Heart right ventricle (tissue), 16 donors: ENCODE measurements at regions not wholly inside any gene's neighbourhood (a gene's known extent, or its start where the extent isn't known, plus 50 kb on each side); places are given as distances from the start of the nearest gene placed in this dataset.
A peak's percentile ranks its signal among the peaks of the same experiment; 100 is the strongest.

Experiments used
- ATAC-seq, 8 donors: fragments of 200-7000 bp; cut with Tn5 transposase; one replicate each; pipeline ENCODE4 v1.9.1; 2020; ENCODE audit warnings: mild to moderate bottlenecking in 8 of 8, moderate library complexity in 8 of 8, moderate number of reproducible peaks in 1 of 8
- DNase-seq, 2 donors: peaks; one replicate each; pipeline ENCODE4 v3.0.0-alpha.2; 2020
- H3K27ac ChIP-seq, 10 donors: fragments of 200-600 bp; sonication (generic) in 2 of 10; one replicate each; pipeline versions ENCODE4 v1.5.0 to v1.8.0; 2020 to 2022; ENCODE audit warnings: mild to moderate bottlenecking in 3 of 10
- H3K27me3 ChIP-seq, 7 donors: fragments of 200-600 bp; one replicate each; pipeline ENCODE4 v1.8.0; 2021 to 2022; ENCODE audit warnings: mild to moderate bottlenecking in 2 of 7
- H3K36me3 ChIP-seq, 9 donors: fragments of 200-600 bp; sonication (generic) in 1 of 9; one replicate each; pipeline versions ENCODE4 v1.5.0 to v1.8.0; 2020 to 2022; ENCODE audit warnings: mild to moderate bottlenecking in 2 of 9
- H3K4me1 ChIP-seq, 9 donors: fragments of 200-600 bp; sonication (generic) in 1 of 9; one replicate each; pipeline versions ENCODE4 v1.5.0 to v1.8.0; 2020 to 2022; ENCODE audit warnings: mild to moderate bottlenecking in 4 of 9
- H3K4me3 ChIP-seq, 10 donors: fragments of 200-600 bp; sonication (generic) in 2 of 10; one replicate each; pipeline versions ENCODE4 v1.5.0 to v1.8.0; 2020 to 2022; ENCODE audit warnings: mild to moderate bottlenecking in 7 of 10, moderate library complexity in 2 of 10
- H3K9me3 ChIP-seq, 11 donors: fragments of 200-600 bp in 10 of 11; sonication (generic) in 2 of 11; one replicate each; pipeline versions ENCODE4 v1.5.0 to v1.8.0; 2013 to 2022; ENCODE audit warnings: mild to moderate bottlenecking in 2 of 11, control low read depth in 1 of 11, moderate library complexity in 1 of 11
- CTCF ChIP-seq, 9 donors: fragments of 200-600 bp; sonication (generic) in 2 of 9; IDR thresholded peaks; one replicate each; pipeline versions ENCODE4 v1.5.0 to v1.8.0; 2021 to 2022; ENCODE audit warnings: antibody characterized with exemption in 9 of 9, mild to moderate bottlenecking in 5 of 9, moderate library complexity in 1 of 9
- WGBS, 2 donors: extraction: QIAGEN DNeasy Blood & Tissue Kit; methylation state at CpG; one replicate each; pipeline ENCODE4 v1.1.7; 2013; ENCODE audit warnings: inconsistent platforms in 1 of 2; 5-methylcytosine and 5-hydroxymethylcytosine counted together
- intact Hi-C, 10 donors: fragments of 100-400 bp; cut with DNase I; formaldehyde crosslinking; loops; one replicate each; pipeline versions ENCODE4 v1.11.1 to v1.14.2; 2022
- donor health status: Arrhythmogenic right ventricular cardiomyopathy.
- donor health status: ischemic (EF 13 %, LVEDD 7.1; RV severe dilation, severe dysfunction).
- donor health status: healthy with polysubstance abuse.
- donor health status: DM: no; HTN: yes; CAD: no.
- donor health status: DM: no; HTN: no; CAD: no.
- donor health status: ischemic (EF 25% LVEDD 6.9; RV normal size, moderate dysfunction).
- donor health status: ischemic (EF 25% LVEDD 5.7; RV mildly dilated, moderate dysfunction).
- donor health status: healthy.
- donor health status: DM: yes; HTN: yes; CAD: no.
- donor health status: Ischemic cardiomyopathy.
- donor health status: ischemic (EF 35%, LVEDD 5.7; RV mildly dilated, moderate dysfunction).
- donor health status: nonischemic (EF 11% LVEDD 7.7; RV severe dilation, severe dysfunction).
- donor health status: DM: yes; HTN: yes; CAD: no.
- donor health status: PGD.
- donor health status: ischemic (EF 29% LVEDD 5.4; RV normal size, mild dysfunction).
- donor health status: nonischemic (EF 23%, LVEDD 6.1; RV moderate dilation, normal function).

GRCh38 chr10:29958440-29958839 lies 100.9 kb downstream of the JCAD start:
- intact Hi-C loops: no loop called here
- Histone ChIP-seq H3K36me3 (no peaks in the 10 kb centered on the region), H3K27ac (no peak overlapping the region), H3K9me3 (peaks cover 0 to 4% (median 0%) of the 10 kb centered on the region in 11 donors), H3K27me3 (no peaks in the 10 kb centered on the region), H3K4me3 (no peak overlapping the region), H3K4me1 (peaks cover 0 to 10% (median 7%) of the 10 kb centered on the region in 9 donors)
- no peak for TF ChIP-seq CTCF (IDR thresholded peaks at IDR 0.05)
- no peak for DNase-seq
- ATAC-seq: no peak
- WGBS, 2 donors: 97 to 99% methylated on average over 4 of the region's 4 CpGs

GRCh38 chr10:29957907-29958331 lies 101.5 kb downstream of the JCAD start:
- H3K27me3 ChIP-seq: no peaks in the 10 kb centered on the region
- H3K4me3 ChIP-seq: no peak overlapping the region
- peaks cover 0 to 10% (median 7%) of the 10 kb centered on the region in 9 donors for H3K4me1 ChIP-seq
- no peak for TF ChIP-seq CTCF (IDR thresholded peaks at IDR 0.05)
- intact Hi-C loops: no loop called here
- no peaks in the 10 kb centered on the region for H3K36me3 ChIP-seq
- WGBS, 2 donors: 29 to 65% methylated on average over 4 of the region's 4 CpGs
- peaks cover 0 to 4% (median 0%) of the 10 kb centered on the region in 11 donors for H3K9me3 ChIP-seq
- no peak overlapping the region for H3K27ac ChIP-seq
- ATAC-seq: peak in 2 of 8 donors; percentile 31 to 60
- DNase-seq: peak; percentile 16 to 65

- DNase-seq (no peak), ATAC-seq (no peak)
- no peaks in the 10 kb centered on the region for H3K36me3 ChIP-seq
- H3K27me3 ChIP-seq: no peaks in the 10 kb centered on the region
- WGBS, 2 donors: 78 to 84% methylated on average over 4 of the region's 4 CpGs
- peaks cover 0 to 10% (median 7%) of the 10 kb centered on the region in 9 donors for H3K4me1 ChIP-seq
- no peak overlapping the region for H3K27ac ChIP-seq
- H3K9me3 ChIP-seq: peaks cover 0 to 4% (median 0%) of the 10 kb centered on the region in 11 donors
- no peak for TF ChIP-seq CTCF (IDR thresholded peaks at IDR 0.05)
- intact Hi-C loops: no loop called here
- H3K4me3 ChIP-seq: no peak overlapping the region
These were observed 102.2 kb downstream of the JCAD start for GRCh38 chr10:29957236-29957635.

GRCh38 chr10:29956335-29956924 lies 103.0 kb downstream of the JCAD start:
- Histone ChIP-seq H3K27me3 (no peaks in the 10 kb centered on the region), H3K36me3 (no peaks in the 10 kb centered on the region), H3K4me3 (no peak overlapping the region), H3K4me1 (peaks cover 0 to 10% (median 7%) of the 10 kb centered on the region in 9 donors), H3K27ac (no peak overlapping the region), H3K9me3 (peaks cover 0 to 4% (median 0%) of the 10 kb centered on the region in 11 donors)
- WGBS, 2 donors: 89 to 96% methylated on average over 7 of the region's 7 CpGs
- intact Hi-C loops: no loop called here
- no peak for DNase-seq
- TF ChIP-seq CTCF (IDR thresholded peaks at IDR 0.05): no peak
- no peak for ATAC-seq
